Activated B cell treated with CpG ODN at 0.5 μM for 24 hours (primary cell): ENCODE measurements at regions not wholly inside any gene's neighbourhood (a gene's known extent, or its start where the extent isn't known, plus 50 kb on each side); places are given as distances from the start of the nearest gene placed in this dataset.
"Not testable (repeated sequence)": the region's sequence is repeated elsewhere in the genome, so short reads cannot be mapped to it uniquely, and the experiment has no call there.

ENCODE experiments used
- ATAC-seq: fragments of 200-7000 bp; cut with Tn5 transposase; one replicate; pipeline ENCODE4 v1.10.0; 2021; ENCODE audit warnings: low read depth, mild to moderate bottlenecking, moderate library complexity
- CTCF ChIA-PET: fragments of 350-600 bp; sonication (Branson Sonifier 250); formaldehyde crosslinking; loops from one replicate; lab custom pipeline; 2021; ENCODE audit warnings: antibody characterized with exemption; lab: Charles Lee
- POLR2A ChIA-PET: fragments of 350-600 bp; sonication (Branson Sonifier 250); formaldehyde crosslinking; loops from one replicate; lab custom pipeline; 2021; ENCODE audit warnings: antibody characterized with exemption; lab: Charles Lee
- DNase-seq: peaks from one replicate; pipeline ENCODE4 v3.0.0; 2022
- H3K27ac Mint-ChIP-seq: one replicate; pipeline ENCODE4 v1.8.0; 2020; ENCODE audit warnings: mixed read lengths
- H3K27me3 Mint-ChIP-seq: one replicate; pipeline ENCODE4 v1.8.0; 2021; ENCODE audit warnings: mixed read lengths
- H3K36me3 Mint-ChIP-seq: one replicate; pipeline ENCODE4 v1.8.0; 2021; ENCODE audit warnings: low read depth, mixed read lengths
- H3K4me1 Mint-ChIP-seq: one replicate; pipeline ENCODE4 v1.8.0; 2021; ENCODE audit warnings: mixed read lengths
- H3K4me3 Mint-ChIP-seq: one replicate; pipeline ENCODE4 v1.8.0; 2020; ENCODE audit warnings: mild to moderate bottlenecking, mixed read lengths
- H3K9me3 Mint-ChIP-seq: one replicate; pipeline ENCODE4 v1.8.0; 2020; ENCODE audit warnings: mixed read lengths
- CTCF ChIP-seq: fragments of 200-600 bp; IDR thresholded peaks from one replicate; pipeline ENCODE4 v1.8.0; 2022; ENCODE audit warnings: antibody characterized with exemption, mild to moderate bottlenecking
- intact Hi-C: fragments of 100-400 bp; cut with micrococcal nuclease; formaldehyde crosslinking; loops from one replicate; pipeline ENCODE4 v1.15.1; 2024

- Mint-ChIP-seq H3K27me3 (no peaks in the 10 kb centered on the region), H3K9me3 (peaks cover 27% of the 10 kb centered on the region), H3K4me3 (no peak overlapping the region), H3K4me1 (no peaks in the 10 kb centered on the region), H3K27ac (no peak overlapping the region), H3K36me3 (no peaks in the 10 kb centered on the region)
- ChIA-PET POLR2A (no interaction called here), CTCF (no interaction called here)
- no peak for ATAC-seq
- no peak for DNase-seq
- no peak for TF ChIP-seq CTCF
- intact Hi-C loops = no loop called here
Measured at GRCh38 chr7:153564391-153564790, 487.8 kb upstream of the DPP6 start.

GRCh38 chr7:153566324-153566723 is 485.9 kb upstream of the DPP6 start:
- H3K36me3 Mint-ChIP-seq = no peaks in the 10 kb centered on the region
- no peaks in the 10 kb centered on the region for H3K27me3 Mint-ChIP-seq
- ChIA-PET CTCF (no interaction called here), POLR2A (no interaction called here)
- intact Hi-C loops = no loop called here
- no peak for TF ChIP-seq CTCF
- no peak overlapping the region for H3K4me3 Mint-ChIP-seq
- DNase-seq = no peak
- no peaks in the 10 kb centered on the region for H3K4me1 Mint-ChIP-seq
- H3K27ac Mint-ChIP-seq = no peak overlapping the region
- H3K9me3 Mint-ChIP-seq = peaks cover 35% of the 10 kb centered on the region
- ATAC-seq = no peak

GRCh38 chr7:153567426-153567825 is 484.8 kb upstream of the DPP6 start:
- TF ChIP-seq CTCF = no peak
- no peak for ATAC-seq
- CTCF ChIA-PET = no interaction called here
- POLR2A ChIA-PET = no interaction called here
- no peaks in the 10 kb centered on the region for H3K36me3 Mint-ChIP-seq
- H3K4me3 Mint-ChIP-seq = no peak overlapping the region
- no peak for DNase-seq
- no peaks in the 10 kb centered on the region for H3K27me3 Mint-ChIP-seq
- intact Hi-C loops = no loop called here
- H3K4me1 Mint-ChIP-seq = no peaks in the 10 kb centered on the region
- H3K27ac Mint-ChIP-seq = no peak overlapping the region
- peaks cover 40% of the 10 kb centered on the region for H3K9me3 Mint-ChIP-seq

GRCh38 chr7:153569520-153569919 is 482.7 kb upstream of the DPP6 start:
- ATAC-seq, H3K4me3 Mint-ChIP-seq, POLR2A ChIA-PET, intact Hi-C loops, CTCF ChIA-PET, DNase-seq, H3K27ac Mint-ChIP-seq, H3K27me3 Mint-ChIP-seq, H3K4me1 Mint-ChIP-seq, H3K36me3 Mint-ChIP-seq: not testable (repeated sequence)
- peaks cover 40% of the 10 kb centered on the region for H3K9me3 Mint-ChIP-seq

- H3K9me3 Mint-ChIP-seq = peaks cover 41% of the 10 kb centered on the region
- H3K27ac Mint-ChIP-seq = no peak overlapping the region
- no peaks in the 10 kb centered on the region for H3K27me3 Mint-ChIP-seq
- no peak for TF ChIP-seq CTCF
- no peaks in the 10 kb centered on the region for H3K4me1 Mint-ChIP-seq
- ChIA-PET CTCF (no interaction called here), POLR2A (no interaction called here)
- intact Hi-C loops = no loop called here
- no peaks in the 10 kb centered on the region for H3K36me3 Mint-ChIP-seq
- no peak for DNase-seq
- H3K4me3 Mint-ChIP-seq = no peak overlapping the region
- no peak for ATAC-seq
Measured at GRCh38 chr7:153576096-153576495, 476.1 kb upstream of the DPP6 start.

GRCh38 chr7:153581419-153581818 is 470.8 kb upstream of the DPP6 start:
- ChIA-PET POLR2A (no interaction called here), CTCF (no interaction called here)
- no peak overlapping the region for H3K4me3 Mint-ChIP-seq
- no peaks in the 10 kb centered on the region for H3K4me1 Mint-ChIP-seq
- H3K36me3 Mint-ChIP-seq = no peaks in the 10 kb centered on the region
- peaks cover 38% of the 10 kb centered on the region for H3K9me3 Mint-ChIP-seq
- DNase-seq (no peak), ATAC-seq (no peak)
- H3K27ac Mint-ChIP-seq = no peak overlapping the region
- intact Hi-C loops = no loop called here
- no peaks in the 10 kb centered on the region for H3K27me3 Mint-ChIP-seq
- no peak for TF ChIP-seq CTCF
